Bronchial epithelial cell (primary cell): ENCODE measurements at regions not wholly inside any gene's neighbourhood (a gene's known extent, or its start where the extent isn't known, plus 50 kb on each side); places are given as distances from the start of the nearest gene placed in this dataset.

ENCODE experiments used
- DNase-seq: peaks from one replicate; pipeline ENCODE4 v3.0.0-alpha.2; 2010; ENCODE audit warnings: low read depth
- FAIRE-seq: peaks from 2 replicates; lab custom pipeline; 2011; peaks lifted over from hg19 to GRCh38; lab: Jason Lieb, UNC
- H3K27me3 ChIP-seq: 2 replicates; pipeline ENCODE4 v1.5.1; 2011; ENCODE audit warnings: low read length; ENCODE audit not compliant: control insufficient read depth, insufficient read depth
- H3K36me3 ChIP-seq: 2 replicates; pipeline ENCODE4 v1.5.1; 2011; ENCODE audit warnings: low read length; ENCODE audit not compliant: control insufficient read depth, insufficient read depth
- H3K4me3 ChIP-seq: 2 replicates; pipeline ENCODE4 v1.5.1; 2011; ENCODE audit warnings: mild to moderate bottlenecking, low read depth, low read length, control low read depth
- CTCF ChIP-seq: IDR thresholded peaks from 2 replicates; pipeline ENCODE4 v1.5.1; 2011; ENCODE audit warnings: mild to moderate bottlenecking, moderate library complexity, low read length, control low read depth, inconsistent platforms; ENCODE audit not compliant: insufficient read depth, severe bottlenecking

DNA sequence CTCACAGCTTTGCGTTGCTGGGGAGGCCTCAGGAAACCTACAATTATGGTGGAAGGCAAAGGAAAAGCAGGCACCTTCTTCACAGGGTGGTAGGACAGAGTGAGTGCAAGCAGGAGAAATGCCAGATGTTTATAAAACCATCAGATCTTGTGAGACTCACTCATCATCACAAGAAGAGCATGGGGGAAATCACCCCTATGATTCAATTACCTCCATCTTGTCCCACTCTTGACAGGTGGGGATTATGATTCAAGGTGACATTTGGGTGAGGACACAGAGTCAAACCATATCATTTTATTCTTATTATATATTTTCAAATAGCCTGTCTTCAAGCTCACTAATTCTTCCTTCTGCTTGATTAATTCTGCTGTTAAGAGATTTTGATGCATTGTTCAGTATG is 665.3 kb downstream of the TRHDE start:
- H3K36me3 ChIP-seq = no peaks in the 10 kb centered on the region
- TF ChIP-seq CTCF = no peak
- no peak overlapping the region for H3K4me3 ChIP-seq
- FAIRE-seq (no peak), DNase-seq (no peak)
- no peaks in the 10 kb centered on the region for H3K27me3 ChIP-seq

DNA sequence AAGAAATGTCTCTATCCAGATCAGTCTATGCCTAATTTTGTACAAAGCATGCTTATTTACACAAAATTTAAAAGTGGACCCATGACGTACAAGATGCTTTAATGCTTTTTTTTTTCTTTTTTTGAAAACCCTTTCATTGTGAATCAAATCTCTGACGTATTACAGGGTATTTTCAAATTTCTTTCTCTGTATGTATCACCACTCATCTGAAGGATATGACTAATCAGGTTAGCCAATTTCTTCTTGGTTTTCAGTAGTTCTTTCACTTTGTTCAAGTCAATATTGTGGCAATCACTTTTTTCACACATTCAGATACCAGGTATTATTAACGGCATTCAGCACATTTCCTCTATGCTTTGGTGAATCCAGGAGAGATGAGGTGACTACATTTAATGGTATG is 685.3 kb downstream of the TRHDE start:
- DNase-seq (peak; percentile 35), FAIRE-seq (no peak)
- H3K4me3 ChIP-seq = no peak overlapping the region
- no peaks in the 10 kb centered on the region for H3K36me3 ChIP-seq
- no peak for TF ChIP-seq CTCF
- no peaks in the 10 kb centered on the region for H3K27me3 ChIP-seq

DNA sequence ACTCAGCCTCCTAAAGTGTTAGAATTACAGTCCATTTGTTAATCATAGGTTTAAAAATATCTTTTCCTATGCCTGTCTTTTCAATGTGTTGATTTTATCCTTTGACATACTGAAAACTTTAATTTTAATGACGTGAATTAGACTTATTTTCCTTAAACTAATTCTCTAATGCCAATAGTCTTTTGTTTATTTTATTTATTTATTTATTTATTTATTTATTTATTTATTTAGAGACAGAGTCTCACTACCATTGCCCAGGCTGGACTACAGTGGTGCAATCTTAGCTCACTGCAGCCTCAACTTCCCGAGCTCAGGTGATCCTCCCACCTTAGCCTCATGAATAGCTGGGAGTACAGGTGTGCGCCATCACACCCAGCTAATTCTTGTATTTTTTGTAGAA is 694.5 kb downstream of the TRHDE start:
- FAIRE-seq (no peak), DNase-seq (no peak)
- no peaks in the 10 kb centered on the region for H3K27me3 ChIP-seq
- H3K4me3 ChIP-seq = no peak overlapping the region
- H3K36me3 ChIP-seq = no peaks in the 10 kb centered on the region
- no peak for TF ChIP-seq CTCF

DNA sequence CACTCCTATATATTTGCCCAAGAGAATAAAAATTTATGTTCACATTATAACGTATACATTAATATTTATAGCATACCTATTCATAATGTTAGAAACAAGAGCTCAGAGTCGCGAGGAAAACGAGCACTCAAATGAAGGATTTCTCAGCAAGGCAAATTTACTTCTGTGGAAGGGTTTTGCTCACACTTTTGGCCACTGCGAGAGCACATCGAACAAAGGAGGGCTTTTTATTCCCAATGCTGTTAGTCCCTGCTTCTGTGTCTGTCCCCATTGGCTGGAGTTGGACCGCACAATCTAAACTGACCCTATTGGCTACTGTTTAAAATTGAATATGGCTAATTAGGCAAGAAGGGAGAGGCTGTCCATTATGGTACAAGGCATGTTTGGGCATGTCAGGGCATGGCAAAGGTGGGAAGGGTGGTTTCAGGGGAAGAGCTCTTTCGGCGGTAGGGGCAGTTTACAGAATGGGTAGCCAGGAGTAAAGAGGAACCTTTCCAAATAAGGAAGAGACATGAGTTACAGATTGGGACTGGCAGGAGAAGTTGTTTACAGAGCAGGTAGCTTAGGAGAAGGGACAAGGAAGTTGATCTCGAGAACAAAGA is 702.9 kb downstream of the TRHDE start:
- Histone ChIP-seq H3K36me3 (no peaks in the 10 kb centered on the region), H3K4me3 (no peak overlapping the region), H3K27me3 (no peaks in the 10 kb centered on the region)
- TF ChIP-seq CTCF = no peak
- no peak for DNase-seq
- FAIRE-seq = no peak

DNA sequence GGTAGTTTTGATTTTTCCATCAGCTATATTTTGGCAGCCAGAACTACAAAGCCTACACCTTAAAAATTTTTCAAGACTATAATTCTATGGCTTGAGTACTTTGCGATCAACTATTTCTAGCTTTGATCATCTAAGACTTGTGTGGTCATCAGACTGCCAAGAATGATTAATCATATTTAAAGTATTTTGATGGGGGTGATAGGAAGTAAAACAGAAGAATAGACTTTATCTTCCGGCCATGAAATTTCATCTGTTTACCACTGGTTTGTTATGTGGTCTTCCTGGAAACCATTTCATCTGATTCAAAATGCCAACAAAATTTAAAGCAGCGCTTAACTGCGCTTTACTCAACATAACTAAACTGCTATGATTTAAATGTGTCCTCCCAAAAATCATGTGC is 706.8 kb downstream of the TRHDE start:
- no peaks in the 10 kb centered on the region for H3K27me3 ChIP-seq
- no peak overlapping the region for H3K4me3 ChIP-seq
- TF ChIP-seq CTCF = no peak
- DNase-seq (no peak), FAIRE-seq (no peak)
- no peaks in the 10 kb centered on the region for H3K36me3 ChIP-seq

- TF ChIP-seq CTCF = no peak
- Histone ChIP-seq H3K4me3 (no peak overlapping the region), H3K36me3 (no peaks in the 10 kb centered on the region), H3K27me3 (no peaks in the 10 kb centered on the region)
- DNase-seq = no peak
- no peak for FAIRE-seq
Measured at GRCh38 chr12:72982356-72982755, 710.2 kb downstream of the TRHDE start.
